HEK293T (cell line): ENCODE measurements at regions not wholly inside any gene's neighbourhood (a gene's known extent, or its start where the extent isn't known, plus 50 kb on each side); places are given as distances from the start of the nearest gene placed in this dataset.

Experiments
- FOXM1 ChIP-seq: fragments of 450-650 bp; IDR thresholded peaks from 2 replicates; pipeline ENCODE4 v1.6.1; 2017; ENCODE audit warnings: mild to moderate bottlenecking, borderline replicate concordance
- HDGF ChIP-seq: fragments of 450-650 bp; IDR thresholded peaks from 2 replicates; pipeline ENCODE4 v1.6.1; 2017; ENCODE audit warnings: antibody characterized with exemption, borderline replicate concordance
- NFRKB ChIP-seq: fragments of 450-650 bp; IDR thresholded peaks from 2 replicates; pipeline ENCODE4 v1.6.1; 2016; ENCODE audit warnings: mild to moderate bottlenecking, moderate library complexity
- SP1 ChIP-seq: fragments of 450-650 bp; IDR thresholded peaks from 2 replicates; pipeline ENCODE4 v1.6.1; 2017

DNA sequence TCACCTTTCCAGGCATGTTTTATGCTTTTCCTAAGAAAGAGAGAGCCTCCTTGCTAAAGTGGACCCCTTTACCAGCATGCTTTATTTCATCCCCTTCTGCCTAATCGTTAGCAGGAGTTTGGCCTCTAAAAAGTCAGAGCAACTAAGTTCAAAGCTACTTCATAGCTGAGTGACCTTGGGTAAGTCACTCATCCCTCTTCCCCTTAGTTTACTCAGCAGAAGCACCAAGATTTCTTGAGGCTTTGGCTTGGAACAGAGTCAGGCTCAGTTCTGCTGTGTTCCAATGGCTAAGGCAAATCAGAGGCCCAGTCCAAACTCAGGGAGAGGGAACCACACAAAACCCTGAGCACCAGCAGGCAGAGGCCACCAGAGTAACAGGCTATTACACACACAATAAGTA lies 254.9 kb downstream of the TJP1 start:
- TF ChIP-seq NFRKB (no peak), HDGF (no peak), FOXM1 (no peak), SP1 (no peak)
